COLO829 (cell line): ENCODE measurements at regions not wholly inside any gene's neighbourhood (a gene's known extent, or its start where the extent isn't known, plus 50 kb on each side); places are given as distances from the start of the nearest gene placed in this dataset.
A peak's percentile ranks its signal among the peaks of the same experiment; 100 is the strongest.

Source experiments
- DNase-seq: peaks from one replicate; pipeline ENCODE4 v3.0.0; 2012; ENCODE audit warnings: low spot score

DNA sequence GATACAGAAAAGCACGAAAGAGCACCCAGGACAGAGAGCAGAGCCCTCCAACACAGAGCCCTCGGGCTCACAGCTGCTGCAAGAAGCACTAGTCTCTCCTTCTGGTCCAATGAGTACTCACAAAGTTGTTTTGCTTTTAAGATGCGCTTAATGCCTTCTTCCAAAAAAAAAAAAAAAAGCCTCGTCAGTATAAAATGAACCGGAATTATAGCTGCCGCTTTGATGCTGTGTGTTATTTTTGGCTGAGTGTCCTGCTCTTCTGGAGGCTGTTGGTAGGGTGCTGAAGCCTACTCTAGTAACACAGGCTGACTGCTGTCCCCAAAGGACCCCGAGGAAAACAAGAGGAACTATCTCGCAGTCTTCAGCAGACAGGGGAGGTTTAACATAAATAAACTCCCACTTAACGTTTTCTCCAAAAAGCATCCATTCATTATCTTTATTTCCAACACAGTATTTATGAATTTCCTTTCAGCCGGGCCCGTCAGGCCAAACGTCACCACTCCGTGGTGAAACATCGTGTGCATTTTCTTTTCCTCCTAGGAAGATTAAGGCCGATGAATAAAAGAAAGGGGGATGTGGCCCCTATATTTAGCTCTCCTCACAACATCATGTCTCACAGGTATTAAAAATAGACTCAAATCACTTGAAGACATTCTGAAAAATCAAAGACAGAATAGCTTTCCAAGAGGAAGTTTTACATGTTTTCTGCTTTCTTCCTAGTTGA lies 213.7 kb upstream of the PPARGC1A start:
- no peak for DNase-seq

DNA sequence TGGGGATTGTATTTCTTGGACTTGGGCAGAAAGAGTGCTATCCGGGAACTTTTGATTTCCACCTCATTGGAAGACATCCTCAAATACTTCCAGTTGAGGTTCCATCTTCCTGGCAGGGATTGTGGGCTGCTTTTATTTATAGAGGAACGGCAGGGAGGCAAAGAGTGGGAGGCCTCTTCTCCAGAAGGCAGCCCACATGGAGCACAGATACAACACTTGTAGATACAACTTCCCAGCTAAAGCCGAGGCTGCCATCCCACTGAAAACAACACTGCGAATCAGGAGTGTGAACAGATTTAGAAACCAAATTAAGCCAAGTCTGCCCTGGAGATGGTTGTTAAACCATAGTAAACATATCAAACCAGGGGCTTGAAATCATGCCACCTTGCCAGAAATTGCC lies 212.8 kb upstream of the PPARGC1A start:
- DNase-seq: no peak

DNA sequence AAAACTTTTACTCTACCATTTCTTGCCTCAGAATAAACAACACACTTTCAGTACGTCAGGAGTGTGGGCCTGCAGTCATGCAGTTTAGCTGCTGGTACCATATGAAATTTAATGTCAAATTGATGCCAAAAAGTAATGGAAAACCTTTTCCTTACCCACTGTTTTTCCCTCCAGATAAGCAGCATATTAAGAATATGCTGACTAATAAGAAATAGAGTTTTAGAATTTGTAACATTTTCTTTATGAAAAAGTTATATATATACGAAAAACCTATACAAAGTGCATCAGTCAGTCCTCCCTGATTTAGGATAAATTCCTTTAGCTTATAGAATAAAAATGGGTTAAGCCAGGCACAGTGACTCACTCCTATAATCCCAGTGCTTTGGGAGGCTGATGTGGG lies 206.8 kb upstream of the PPARGC1A start:
- no peak for DNase-seq

DNA sequence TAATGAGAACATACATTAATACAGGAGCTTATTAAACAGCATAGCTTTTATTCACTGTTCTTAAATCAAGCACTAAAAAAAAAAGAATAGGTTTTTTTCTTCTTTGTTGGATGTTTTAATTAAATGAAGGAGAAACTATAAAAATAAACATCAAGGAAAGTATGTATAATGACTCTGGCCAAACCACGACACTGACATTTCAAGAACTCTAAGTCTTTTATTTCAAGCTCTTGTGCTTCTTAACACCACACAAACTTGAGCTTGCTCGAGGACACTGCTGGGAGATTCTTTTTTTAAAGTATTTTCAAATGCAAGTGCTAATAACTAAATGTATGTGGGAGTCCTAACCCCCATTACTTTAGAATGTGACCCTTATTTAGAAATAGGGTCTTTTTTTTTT lies 204.9 kb upstream of the PPARGC1A start:
- DNase-seq: no peak

DNA sequence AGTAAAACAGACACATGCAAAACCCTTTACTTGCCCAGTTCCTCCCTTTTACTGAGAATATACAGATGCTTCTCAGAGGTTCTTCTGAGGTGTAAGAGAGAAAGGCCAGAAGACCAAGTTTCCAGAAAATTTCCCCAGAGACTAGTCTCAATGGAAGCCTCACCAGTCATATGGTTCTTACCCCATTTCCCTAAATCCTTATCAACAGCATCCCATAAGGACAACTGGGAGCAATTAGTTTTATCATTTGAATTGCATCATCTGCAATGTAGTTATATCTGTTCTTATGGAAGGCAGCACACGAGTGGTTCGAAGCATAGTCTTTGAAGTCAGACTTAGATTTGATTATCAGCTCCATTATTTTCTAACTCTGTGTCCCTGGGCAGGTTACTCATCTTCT lies 203.6 kb upstream of the PPARGC1A start:
- no peak for DNase-seq

DNA sequence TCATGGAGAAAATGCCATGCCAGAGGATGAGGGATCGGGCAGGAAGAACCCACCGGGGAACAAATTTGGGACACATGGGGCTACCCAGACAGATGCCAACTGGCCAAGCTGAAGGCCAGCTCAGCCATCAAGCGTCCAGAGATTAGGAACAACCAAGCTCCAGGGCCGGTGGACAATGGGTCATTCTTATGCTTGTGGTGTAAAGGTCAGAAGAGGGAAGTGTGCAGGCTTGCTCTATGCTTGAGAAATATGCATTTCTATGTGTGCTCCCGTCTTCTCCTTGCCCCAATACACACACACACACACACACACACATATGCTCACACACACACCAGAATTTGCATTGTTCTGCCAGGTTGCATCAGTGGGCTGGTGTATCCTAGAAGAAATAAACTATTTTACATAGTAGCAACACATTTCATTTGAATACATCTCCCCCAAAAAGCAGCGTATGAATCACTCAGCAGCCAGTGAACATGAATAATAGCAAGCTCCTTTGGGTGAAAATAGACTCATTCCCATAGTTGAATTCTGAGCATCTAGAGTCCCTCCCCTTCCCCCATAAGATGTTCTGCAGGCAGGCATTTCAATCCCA lies 201.9 kb upstream of the PPARGC1A start:
- DNase-seq: no peak

DNA sequence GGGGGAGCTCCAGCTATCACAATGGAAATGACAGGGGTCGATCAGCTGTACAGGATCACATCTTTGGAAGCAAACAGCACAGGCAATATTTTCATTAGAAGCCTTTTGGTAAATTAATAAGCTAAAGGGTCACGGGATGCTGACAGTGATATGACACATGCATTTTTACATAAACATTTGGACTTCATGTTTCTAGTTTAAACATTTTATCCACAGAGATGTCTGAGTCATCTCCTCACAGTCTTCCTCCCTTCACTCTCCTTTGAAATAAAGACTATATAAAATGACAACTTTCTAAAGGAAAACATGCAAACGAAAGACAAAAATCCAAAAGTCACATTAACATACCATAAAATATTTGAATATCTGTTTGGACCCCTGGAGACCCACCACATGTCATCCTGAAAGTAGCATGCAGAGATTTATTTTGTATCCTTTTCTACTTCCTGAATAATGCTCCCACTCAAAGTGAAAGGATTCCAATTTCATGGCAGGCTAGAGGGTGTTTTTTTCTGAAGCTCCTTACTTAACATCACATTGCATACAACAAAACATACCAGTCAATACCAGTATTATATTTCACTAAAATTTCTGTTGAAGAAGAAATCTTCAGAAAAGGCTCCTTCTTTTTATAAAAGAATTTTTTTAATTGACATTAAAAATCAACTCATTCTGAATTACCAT lies 200.1 kb upstream of the PPARGC1A start:
- DNase-seq: no peak

DNA sequence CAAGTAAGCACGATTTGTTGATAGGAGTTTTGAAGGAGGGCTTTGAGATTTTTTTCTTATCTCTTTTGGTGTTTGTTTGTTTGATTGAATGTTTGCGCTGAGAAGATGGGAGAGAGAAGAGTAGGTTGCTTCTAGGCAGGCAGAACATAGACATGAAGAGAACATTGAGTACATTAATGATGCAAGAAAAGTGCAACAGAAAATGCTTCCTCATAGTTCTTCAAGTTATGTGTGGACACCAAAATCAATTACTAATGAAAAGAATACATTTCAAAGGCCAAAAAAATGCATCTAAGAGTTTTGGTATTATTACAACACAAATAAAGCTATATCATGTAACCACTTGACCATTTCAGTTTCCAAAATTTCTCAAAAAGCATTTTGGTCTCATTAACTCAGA lies 191.0 kb upstream of the PPARGC1A start:
- no peak for DNase-seq

DNA sequence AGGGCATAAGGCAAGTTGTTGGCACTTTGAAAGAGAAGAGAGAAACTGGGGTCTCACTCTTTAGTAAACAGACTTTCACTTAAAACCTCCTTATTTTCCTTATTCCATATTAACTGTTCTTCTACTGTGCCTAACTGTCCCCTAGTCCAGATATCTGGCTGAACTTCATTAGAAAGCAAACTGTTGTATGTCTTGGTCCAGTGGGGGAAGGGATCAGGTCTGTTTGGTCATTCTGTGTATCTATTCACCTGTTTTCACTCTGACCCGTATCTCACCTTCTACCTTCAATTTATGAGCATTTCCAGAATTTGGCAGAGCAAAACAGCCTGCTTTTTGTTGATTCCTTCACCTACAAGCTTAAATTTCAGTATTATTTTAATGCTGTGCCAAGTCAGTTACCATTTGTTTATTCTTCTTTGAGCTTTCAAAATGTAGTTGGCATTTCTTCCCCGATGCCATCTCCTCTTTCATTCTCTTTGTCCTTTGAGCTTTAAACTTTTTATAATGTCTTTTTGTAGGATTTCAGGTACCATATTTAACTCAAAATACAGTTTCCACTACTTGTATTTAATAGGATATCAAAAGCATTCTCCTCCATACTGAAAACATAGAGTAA lies 188.6 kb upstream of the PPARGC1A start:
- no peak for DNase-seq

DNA sequence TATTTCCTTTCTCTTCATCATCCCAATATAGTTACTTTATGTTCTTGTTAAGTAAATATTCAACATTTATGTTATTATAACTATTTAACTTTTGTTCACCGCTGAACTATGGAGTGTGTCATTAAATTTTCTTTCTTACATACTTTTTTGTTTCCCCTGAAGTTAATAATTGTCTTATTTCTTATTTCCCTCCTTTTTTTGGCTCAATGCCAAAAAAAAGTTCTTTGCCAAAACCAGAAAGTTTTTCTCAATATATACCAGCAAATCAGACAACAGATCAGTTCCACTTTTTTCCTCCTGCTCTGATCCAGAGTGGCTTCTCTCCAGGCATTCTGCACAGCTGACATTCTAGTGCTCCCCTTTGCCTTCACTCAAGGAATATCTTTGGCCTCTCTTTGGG lies 187.0 kb upstream of the PPARGC1A start:
- DNase-seq: no peak

DNA sequence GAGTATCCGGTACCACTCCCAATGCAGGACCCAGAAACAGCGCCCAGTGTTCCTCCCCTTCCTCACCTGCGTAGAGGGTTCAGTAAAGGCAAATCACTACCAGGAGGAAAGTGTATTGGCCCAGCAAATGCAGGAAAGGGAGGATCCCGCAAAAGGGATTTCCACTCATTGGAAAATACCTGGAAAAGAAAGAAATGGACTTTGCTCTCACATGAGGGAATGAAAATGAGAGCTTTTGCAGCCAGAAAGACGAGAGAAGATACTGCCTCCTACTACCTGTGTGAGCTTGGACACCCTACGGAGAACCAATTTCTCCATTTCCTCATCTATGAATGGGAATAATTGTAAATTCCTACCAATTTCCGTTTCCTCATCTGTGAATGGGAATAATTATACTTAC lies 184.1 kb upstream of the PPARGC1A start:
- DNase-seq: no peak

DNA sequence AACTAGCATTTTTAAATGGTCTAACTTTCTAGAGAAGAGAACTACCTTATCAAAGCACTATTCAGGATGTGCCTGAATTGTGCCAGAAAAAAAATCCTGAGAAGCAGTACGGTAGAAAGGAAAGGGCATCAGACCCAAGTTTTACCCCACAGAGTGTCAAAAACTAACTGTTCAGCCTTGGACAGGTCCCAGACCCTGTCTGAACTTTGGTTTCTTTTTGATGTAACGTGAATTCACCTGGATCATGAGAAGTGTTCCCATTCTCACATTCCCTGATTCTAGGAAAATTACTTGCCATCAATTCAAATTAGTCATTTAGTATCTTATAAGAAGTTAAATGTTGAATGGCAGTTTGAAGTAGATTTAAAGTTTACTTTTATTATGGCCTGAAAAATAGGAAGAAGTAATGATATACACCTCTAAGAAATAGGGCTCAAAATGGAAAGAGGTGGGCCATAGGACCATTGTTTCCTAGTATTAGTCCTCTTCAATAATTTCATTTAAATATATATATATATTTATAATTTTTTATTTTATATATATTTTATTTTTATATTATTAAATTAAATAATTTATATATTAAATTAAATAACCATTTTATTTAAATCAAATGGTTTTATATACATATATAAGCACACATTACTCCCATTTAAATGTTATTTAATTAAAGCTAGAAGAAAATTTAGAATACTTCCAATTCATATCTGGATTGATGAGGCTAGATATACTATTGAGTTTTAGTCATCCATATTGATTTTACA lies 181.9 kb upstream of the PPARGC1A start:
- DNase-seq: no peak

DNA sequence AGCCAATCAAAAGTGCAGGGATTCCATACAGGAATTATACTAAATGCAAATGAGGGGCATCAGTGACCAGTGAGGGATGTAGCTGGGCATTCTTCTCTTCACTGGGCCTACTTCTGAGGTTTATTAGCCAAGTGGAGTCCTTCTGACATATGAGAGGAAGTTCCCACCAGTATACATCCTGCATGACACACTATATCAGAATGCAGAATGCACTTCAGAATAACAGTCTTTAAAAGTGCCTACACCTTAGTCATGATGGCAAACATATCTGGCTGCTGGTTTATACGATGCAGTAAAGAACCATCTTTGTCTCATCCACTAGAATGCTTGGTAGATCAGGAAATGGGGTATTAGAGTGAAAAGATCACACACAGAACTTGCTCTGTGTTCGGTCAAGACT lies 180.3 kb upstream of the PPARGC1A start:
- peak; percentile 60 for DNase-seq

DNA sequence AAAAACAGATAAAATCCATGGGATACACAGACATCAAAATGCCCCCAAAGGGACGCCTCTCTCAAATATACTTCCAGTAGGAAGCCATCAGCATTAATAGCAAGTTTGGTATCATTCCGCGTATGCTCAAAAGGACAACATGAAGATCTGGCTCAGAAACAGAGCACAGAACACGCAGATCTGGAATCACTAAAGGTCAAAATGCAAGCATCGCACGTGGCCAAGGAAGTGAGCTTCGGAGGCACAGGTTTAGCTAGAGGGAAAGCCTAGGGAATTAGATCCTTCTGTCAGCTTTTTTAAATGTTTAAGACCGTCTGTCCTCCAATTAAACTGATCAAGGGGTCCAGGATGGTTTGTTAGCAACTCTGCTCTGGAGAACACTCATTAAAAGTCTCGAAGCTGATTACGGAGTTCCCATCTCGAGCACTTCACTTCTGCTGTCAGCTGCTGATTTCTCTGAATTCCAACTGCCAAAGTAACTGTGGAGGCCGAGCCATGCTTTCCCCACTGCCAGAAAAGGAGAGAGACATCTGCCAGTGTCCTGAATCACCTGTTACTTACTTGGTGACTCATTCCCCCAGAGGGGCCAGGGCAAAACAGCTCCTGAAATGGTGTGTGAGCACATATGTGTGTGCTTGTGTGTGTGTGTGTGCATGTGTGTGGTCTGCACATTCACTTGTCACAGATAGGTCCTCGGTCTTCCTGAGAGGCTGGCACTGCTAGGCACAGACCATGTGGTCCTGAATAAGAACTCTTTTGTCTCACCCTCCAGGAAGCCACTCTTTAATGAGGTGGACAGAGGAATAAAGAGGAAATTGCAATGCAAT lies 177.7 kb upstream of the PPARGC1A start:
- peak; percentile 53 for DNase-seq

DNA sequence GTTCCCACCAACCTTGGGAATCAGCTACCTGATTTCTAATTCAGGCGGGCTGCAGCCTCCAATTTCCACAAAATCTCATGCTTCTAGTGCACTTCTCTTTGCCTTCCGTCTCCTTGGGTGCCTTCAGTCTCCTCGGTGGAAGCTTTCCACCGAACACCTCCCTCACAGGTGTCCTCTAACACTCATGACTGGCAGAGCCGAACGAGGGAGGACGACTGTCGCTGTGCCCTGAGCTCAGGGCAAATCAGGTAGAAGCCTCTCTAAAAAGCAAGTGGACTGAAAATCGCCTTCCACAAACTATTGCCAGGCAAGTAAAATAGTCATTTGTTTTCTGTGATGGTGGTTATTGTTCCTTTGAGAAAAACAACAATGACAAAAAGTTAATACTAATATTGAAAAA lies 176.1 kb upstream of the PPARGC1A start:
- no peak for DNase-seq

DNA sequence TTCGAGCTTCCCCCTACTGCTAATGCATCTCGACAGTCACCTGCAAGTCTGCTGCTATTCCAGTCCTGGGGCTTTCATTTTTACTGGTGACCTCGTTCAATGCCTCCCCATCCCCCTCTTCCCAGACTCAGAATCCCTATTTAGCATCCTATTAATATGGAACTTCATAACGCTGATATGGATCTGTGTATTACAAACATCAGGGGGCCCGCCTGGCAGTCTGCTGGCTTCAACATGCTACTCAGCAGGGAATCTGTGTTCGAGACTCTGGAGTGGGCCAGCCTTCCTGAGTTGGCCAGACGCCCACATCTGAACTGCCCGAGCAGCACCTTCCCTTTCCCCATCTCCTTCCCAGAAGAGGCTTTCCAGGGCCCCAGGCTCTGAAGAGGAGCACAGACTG lies 173.9 kb upstream of the PPARGC1A start:
- DNase-seq: no peak

DNA sequence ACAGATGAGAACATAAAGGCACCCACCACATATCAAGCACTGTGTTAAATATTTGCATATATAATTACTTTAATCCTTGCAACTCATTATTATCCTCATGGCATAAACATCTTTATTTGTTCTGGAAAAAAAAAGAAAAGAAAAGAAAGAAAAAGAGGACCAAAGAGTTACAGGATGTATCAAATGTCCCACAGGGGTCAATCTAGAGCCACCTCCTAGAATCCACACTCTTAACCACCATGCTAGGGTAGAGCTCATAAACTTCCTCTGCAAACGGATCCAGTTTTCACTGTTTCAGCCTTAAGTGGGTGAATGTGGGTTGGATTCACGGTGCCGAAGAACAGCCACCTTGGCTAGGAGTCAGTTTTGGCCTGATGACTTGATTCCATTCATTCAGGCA lies 171.1 kb upstream of the PPARGC1A start:
- no peak for DNase-seq

DNA sequence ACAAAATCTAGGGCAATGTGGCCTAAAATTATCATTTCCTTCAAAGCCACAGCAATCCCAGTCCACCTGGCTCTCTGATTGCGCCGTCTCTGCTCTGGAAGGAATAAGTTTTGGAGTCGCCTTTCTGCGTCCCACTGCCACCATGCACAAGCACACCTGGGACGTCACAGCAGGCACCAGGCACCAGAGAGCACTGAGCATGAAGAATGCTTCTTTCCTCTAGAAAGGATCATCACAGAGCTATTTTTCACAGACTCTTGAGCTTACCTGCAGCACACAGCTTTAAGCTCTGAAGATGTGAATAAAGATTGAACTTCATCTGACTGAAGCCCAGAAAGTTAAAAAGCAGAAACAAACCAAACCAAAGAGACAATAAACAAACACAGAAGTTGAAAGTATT lies 170.0 kb upstream of the PPARGC1A start:
- DNase-seq: no peak

DNA sequence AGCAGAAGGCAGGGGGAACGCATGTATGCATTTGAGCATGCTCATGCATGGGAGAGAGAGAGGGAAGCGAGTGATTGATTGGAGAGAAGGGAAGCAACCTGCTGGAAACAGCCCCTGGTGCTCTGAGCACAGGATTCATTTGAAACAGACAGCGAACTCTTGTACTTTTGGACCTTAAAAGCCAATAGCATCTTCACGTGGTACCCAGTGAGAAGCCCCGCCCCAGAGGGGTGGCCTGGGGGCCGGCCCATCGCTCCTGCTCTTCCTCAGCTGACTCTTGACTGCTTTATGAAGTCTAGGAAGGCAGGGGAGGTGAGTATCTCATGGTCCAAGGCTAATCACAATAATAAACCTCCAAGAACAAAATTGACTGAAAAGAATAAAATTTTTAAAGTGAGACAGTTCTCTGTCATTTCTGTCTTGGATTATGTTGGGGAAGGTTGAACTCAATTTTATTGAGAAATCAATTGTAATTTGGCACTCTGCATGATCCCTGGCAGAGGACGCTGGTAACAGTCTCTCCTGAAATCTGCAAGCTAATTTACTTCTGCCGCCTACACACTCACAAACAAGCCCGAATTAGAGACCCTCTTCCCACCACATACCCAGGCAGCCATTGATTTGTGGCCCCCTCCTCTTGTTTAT lies 168.2 kb upstream of the PPARGC1A start:
- DNase-seq: no peak

DNA sequence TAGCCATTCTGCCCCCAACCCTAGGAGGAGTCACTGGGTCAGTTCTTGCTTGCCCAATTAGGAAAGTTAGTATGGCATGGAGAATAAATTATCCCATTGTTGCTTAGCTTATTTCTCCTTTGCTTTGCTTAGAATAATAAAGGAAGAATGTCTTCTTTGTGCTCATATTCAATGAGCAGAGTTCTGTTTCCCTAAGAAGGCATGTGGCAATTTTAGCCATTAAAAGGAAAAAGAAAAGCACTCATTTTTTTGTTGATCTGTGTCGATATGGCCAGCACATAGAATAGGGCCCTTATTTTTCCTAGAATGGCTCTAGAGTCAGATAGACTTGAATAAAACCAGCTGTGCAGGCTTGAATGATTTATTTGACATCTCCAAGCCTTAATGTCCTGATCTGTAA lies 166.4 kb upstream of the PPARGC1A start:
- DNase-seq: peak; percentile 33

DNA sequence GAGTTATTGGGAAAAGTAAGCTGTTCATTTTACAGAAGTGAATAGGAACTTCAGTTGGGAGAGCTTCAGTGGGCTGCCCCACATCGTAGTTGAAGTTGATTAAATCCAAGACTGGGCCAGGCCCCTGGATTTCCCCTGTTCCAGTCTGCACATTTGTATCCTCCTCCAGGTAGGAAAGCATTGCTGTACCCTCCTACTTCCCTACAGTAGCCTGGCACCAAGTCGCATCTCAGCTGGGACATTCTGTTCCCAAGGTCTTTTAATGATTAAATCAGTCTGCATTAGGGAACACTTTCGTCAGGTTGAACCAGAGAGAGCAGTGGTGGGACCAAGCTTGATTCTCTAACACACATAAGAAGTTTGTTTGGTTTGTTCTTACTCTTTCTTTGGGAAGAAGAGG lies 165.8 kb upstream of the PPARGC1A start:
- no peak for DNase-seq
